Muscle of back (tissue), 3 donors: ENCODE measurements at regions not wholly inside any gene's neighbourhood (a gene's known extent, or its start where the extent isn't known, plus 50 kb on each side); places are given as distances from the start of the nearest gene placed in this dataset.
A peak's percentile ranks its signal among the peaks of the same experiment; 100 is the strongest.

Experiments used
- DNase-seq, 3 donors: peaks; one replicate each; pipeline versions ENCODE4 v3.0.0 to v3.0.0-alpha.2; 2013

GRCh38 chr11:15807827-15808226 lies 548.5 kb downstream of the SOX6 start:
- no peak for DNase-seq

GRCh38 chr11:15810082-15810481 lies 546.3 kb downstream of the SOX6 start:
- no peak for DNase-seq

- no peak for DNase-seq
Observed at GRCh38 chr11:15810525-15810924, 545.8 kb downstream of the SOX6 start.

GRCh38 chr11:15815246-15816195 lies 540.8 kb downstream of the SOX6 start:
- peak in 1 of 3 donors; percentile 23 for DNase-seq

GRCh38 chr11:15816260-15816871 lies 540.0 kb downstream of the SOX6 start:
- DNase-seq, result peak; percentile 61 to 69 (median 62)

- DNase-seq, result peak in 1 of 3 donors; percentile 12
Observed at GRCh38 chr11:15817001-15817400, 539.3 kb downstream of the SOX6 start.

GRCh38 chr11:15818132-15818842 lies 538.1 kb downstream of the SOX6 start:
- DNase-seq, result peak in 1 of 3 donors; percentile 37

- peak in 1 of 3 donors; percentile 60 for DNase-seq
Observed at GRCh38 chr11:15819679-15820286, 536.6 kb downstream of the SOX6 start.

GRCh38 chr11:15821451-15821850 lies 534.9 kb downstream of the SOX6 start:
- DNase-seq, result no peak

GRCh38 chr11:15824060-15824459 lies 532.3 kb downstream of the SOX6 start:
- no peak for DNase-seq

- DNase-seq, result no peak
Observed at GRCh38 chr11:15825976-15826650, 530.2 kb downstream of the SOX6 start.

GRCh38 chr11:15826826-15827225 lies 529.5 kb downstream of the SOX6 start:
- no peak for DNase-seq

- no peak for DNase-seq
Observed at GRCh38 chr11:15828215-15828853, 528.0 kb downstream of the SOX6 start.

GRCh38 chr11:15829312-15829711 lies 527.0 kb downstream of the SOX6 start:
- DNase-seq, result no peak

- no peak for DNase-seq
Observed at GRCh38 chr11:15830741-15831428, 525.5 kb downstream of the SOX6 start.

GRCh38 chr11:15835788-15836411 lies 520.4 kb downstream of the SOX6 start:
- DNase-seq, result peak in 1 of 3 donors; percentile 54

GRCh38 chr11:15836795-15837194 lies 519.6 kb downstream of the SOX6 start:
- DNase-seq, result no peak

GRCh38 chr11:15837901-15838489 lies 518.4 kb downstream of the SOX6 start:
- no peak for DNase-seq

- no peak for DNase-seq
Observed at GRCh38 chr11:15839061-15839460, 517.3 kb downstream of the SOX6 start.
